ENCODE measurements at regions not wholly inside any gene's neighbourhood (a gene's known extent, or its start where the extent isn't known, plus 50 kb on each side); places are given as distances from the start of the nearest gene placed in this dataset.
"Not testable (repeated sequence)": the region's sequence is repeated elsewhere in the genome, so short reads cannot be mapped to it uniquely, and the experiment has no call there.

GRCh38 chr6:67630146-67630545, 1004.9 kb upstream of the ADGRB3 start:
- no peak for DNase-seq

GRCh38 chr6:67629258-67629657, 1005.8 kb upstream of the ADGRB3 start:
- DNase-seq = no peak

GRCh38 chr6:67615796-67616195, 1019.3 kb upstream of the ADGRB3 start:
- no peak for DNase-seq

- DNase-seq = no peak
Observed at GRCh38 chr6:67608099-67608749, 1026.9 kb upstream of the ADGRB3 start.

- DNase-seq = no peak
Observed at GRCh38 chr6:67606906-67607828, 1027.9 kb upstream of the ADGRB3 start.

GRCh38 chr6:67594366-67594765, 1040.7 kb upstream of the ADGRB3 start:
- DNase-seq = no peak

- no peak for DNase-seq
Observed at GRCh38 chr6:67593247-67593646, 1041.8 kb upstream of the ADGRB3 start.

- no peak for DNase-seq
Observed at GRCh38 chr6:67591910-67592309, 1043.2 kb upstream of the ADGRB3 start.

- DNase-seq = no peak
Observed at GRCh38 chr6:67567842-67568241, 1067.2 kb upstream of the ADGRB3 start.

GRCh38 chr6:67563671-67564070, 1071.4 kb upstream of the ADGRB3 start:
- DNase-seq = no peak

- DNase-seq = no peak
Observed at GRCh38 chr6:67560068-67560467, 1075.0 kb upstream of the ADGRB3 start.

GRCh38 chr6:67558985-67559384, 1076.1 kb upstream of the ADGRB3 start:
- DNase-seq = no peak

GRCh38 chr6:67544851-67545452, 1090.1 kb upstream of the ADGRB3 start:
- DNase-seq = no peak

GRCh38 chr6:67541586-67541985, 1093.5 kb upstream of the ADGRB3 start:
- no peak for DNase-seq

GRCh38 chr6:67538032-67538431, 1097.0 kb upstream of the ADGRB3 start:
- DNase-seq = no peak

- DNase-seq = no peak
Observed at GRCh38 chr6:67535946-67536345, 1099.1 kb upstream of the ADGRB3 start.

GRCh38 chr6:67506352-67506751, 1128.7 kb upstream of the ADGRB3 start:
- no peak for DNase-seq

- no peak for DNase-seq
Observed at GRCh38 chr6:67501755-67502154, 1133.3 kb upstream of the ADGRB3 start.

- DNase-seq = no peak
Observed at GRCh38 chr6:67497749-67498148, 1137.3 kb upstream of the ADGRB3 start.

- DNase-seq = no peak
Observed at GRCh38 chr6:67496191-67496590, 1138.9 kb upstream of the ADGRB3 start.

- no peak for DNase-seq
Observed at GRCh38 chr6:67493682-67494081, 1141.4 kb upstream of the ADGRB3 start.

GRCh38 chr6:67475700-67476099, 1159.4 kb upstream of the ADGRB3 start:
- DNase-seq = no peak

GRCh38 chr6:67467341-67467740, 1167.7 kb upstream of the ADGRB3 start:
- DNase-seq = no peak

GRCh38 chr6:67462725-67463124, 1172.4 kb upstream of the ADGRB3 start:
- not testable (repeated sequence) for DNase-seq
